WTC11 (cell line): ENCODE measurements at regions not wholly inside any gene's neighbourhood (a gene's known extent, or its start where the extent isn't known, plus 50 kb on each side); places are given as distances from the start of the nearest gene placed in this dataset.

Experiments
- ATAC-seq: fragments of 200-7000 bp; cut with Tn5 transposase; 2 replicates; pipeline ENCODE4 v1.10.0; 2021; ENCODE audit warnings: mild to moderate bottlenecking, moderate library complexity
- CTCF ChIA-PET: fragments of 300-600 bp; sonication (Branson Sonifier 250); formaldehyde crosslinking; loops from one replicate; lab custom pipeline; 2021; ENCODE audit warnings: antibody characterized with exemption; lab: Charles Lee
- POLR2A ChIA-PET: fragments of 350-600 bp; sonication (Branson Sonifier 250); formaldehyde crosslinking; loops from one replicate; lab custom pipeline; 2021; ENCODE audit warnings: antibody characterized with exemption; lab: Charles Lee
- DNase-seq: peaks from one replicate; pipeline ENCODE4 v3.0.0; 2021; ENCODE audit warnings: low spot score
- H3K27ac Mint-ChIP-seq: 2 replicates; pipeline ENCODE4 v1.8.0; 2021; ENCODE audit warnings: mixed read lengths
- H3K27me3 Mint-ChIP-seq: 2 replicates; pipeline ENCODE4 v1.8.0; 2021; ENCODE audit warnings: low read depth, mild to moderate bottlenecking, moderate library complexity, mixed read lengths
- H3K36me3 Mint-ChIP-seq: 2 replicates; pipeline ENCODE4 v1.8.0; 2021; ENCODE audit warnings: mixed read lengths
- H3K4me1 Mint-ChIP-seq: 2 replicates; pipeline ENCODE4 v1.8.0; 2022; ENCODE audit warnings: mixed read lengths
- H3K4me3 Mint-ChIP-seq: 2 replicates; pipeline ENCODE4 v1.8.0; 2021; ENCODE audit warnings: mild to moderate bottlenecking, moderate library complexity, mixed read lengths
- H3K9me3 Mint-ChIP-seq: 2 replicates; pipeline ENCODE4 v1.8.0; 2021; ENCODE audit warnings: mixed read lengths
- AR ChIP-seq: fragments of 250-450 bp; sonication (Bioruptor Pico); IDR thresholded peaks from 2 replicates; pipeline ENCODE4 v1.9.0; 2021; ENCODE audit warnings: mild to moderate bottlenecking
- ATF3 ChIP-seq: sonication (generic); formaldehyde crosslinking; conservative IDR thresholded peaks from 2 replicates; pipeline ENCODE4 v1.8.1; 2022; ENCODE audit warnings: mild to moderate bottlenecking, missing genetic modification reagents
- CREB1 ChIP-seq: sonication (generic); formaldehyde crosslinking; IDR thresholded peaks from 2 replicates; pipeline ENCODE4 v1.8.0; 2023; ENCODE audit warnings: mild to moderate bottlenecking, missing genetic modification reagents
- CREM ChIP-seq: sonication (generic); formaldehyde crosslinking; IDR thresholded peaks from 2 replicates; pipeline ENCODE4 v1.8.1; 2022; ENCODE audit warnings: mild to moderate bottlenecking, missing genetic modification reagents, moderate library complexity
- CTCF ChIP-seq: fragments of 200-600 bp; IDR thresholded peaks from 2 replicates; pipeline ENCODE4 v1.8.0; 2022; ENCODE audit warnings: antibody characterized with exemption
- ELF4 ChIP-seq: sonication (generic); formaldehyde crosslinking; IDR thresholded peaks from 2 replicates; pipeline ENCODE4 v1.8.1; 2022; ENCODE audit warnings: low read depth, mild to moderate bottlenecking, moderate library complexity, missing genetic modification reagents
- EMX1 ChIP-seq: fragments of 250-450 bp; sonication (Bioruptor Pico); IDR thresholded peaks from 2 replicates; pipeline ENCODE4 v1.8.0; 2021; ENCODE audit warnings: mild to moderate bottlenecking
- ETV6 ChIP-seq: sonication (generic); formaldehyde crosslinking; IDR thresholded peaks from 2 replicates; pipeline ENCODE4 v1.8.1; 2022; ENCODE audit warnings: mild to moderate bottlenecking, missing genetic modification reagents
- FOXP1 ChIP-seq: sonication (generic); formaldehyde crosslinking; IDR thresholded peaks from 2 replicates; pipeline ENCODE4 v1.8.0; 2022; ENCODE audit warnings: missing genetic modification reagents, mild to moderate bottlenecking, moderate library complexity, borderline replicate concordance
- KAT7 ChIP-seq: sonication (generic); formaldehyde crosslinking; IDR thresholded peaks from 2 replicates; pipeline ENCODE4 v1.8.1; 2023; ENCODE audit warnings: missing genetic modification reagents, mild to moderate bottlenecking, borderline replicate concordance
- MAX ChIP-seq: sonication (generic); formaldehyde crosslinking; IDR thresholded peaks from 2 replicates; pipeline ENCODE4 v1.8.0; 2022; ENCODE audit warnings: mild to moderate bottlenecking, missing genetic modification reagents
- MLX ChIP-seq: sonication (generic); formaldehyde crosslinking; IDR thresholded peaks from 2 replicates; pipeline ENCODE4 v1.8.1; 2023; ENCODE audit warnings: mild to moderate bottlenecking, missing genetic modification reagents, moderate library complexity
- MXD4 ChIP-seq: fragments of 250-450 bp; sonication (Bioruptor Pico); IDR thresholded peaks from 2 replicates; pipeline ENCODE4 v1.8.0; 2021; ENCODE audit warnings: mild to moderate bottlenecking, moderate library complexity, borderline replicate concordance
- NFATC4 ChIP-seq: fragments of 250-450 bp; sonication (Bioruptor Pico); IDR thresholded peaks from 2 replicates; pipeline ENCODE4 v1.9.0; 2021; ENCODE audit warnings: mild to moderate bottlenecking
- NFE2L1 ChIP-seq: sonication (generic); formaldehyde crosslinking; IDR thresholded peaks from 2 replicates; pipeline ENCODE4 v1.8.1; 2023; ENCODE audit warnings: missing genetic modification reagents
- NR1H2 ChIP-seq: sonication (generic); formaldehyde crosslinking; IDR thresholded peaks from 2 replicates; pipeline ENCODE4 v1.9.0; 2021; ENCODE audit warnings: mild to moderate bottlenecking, moderate library complexity, missing genetic modification reagents
- OVOL2 ChIP-seq: fragments of 250-450 bp; sonication (Bioruptor Pico); IDR thresholded peaks from 2 replicates; pipeline ENCODE4 v1.9.0; 2021; ENCODE audit warnings: mild to moderate bottlenecking, borderline replicate concordance
- SMAD4 ChIP-seq: sonication (generic); formaldehyde crosslinking; IDR thresholded peaks from 2 replicates; pipeline ENCODE4 v1.8.0; 2022; ENCODE audit warnings: mild to moderate bottlenecking, missing genetic modification reagents
- USF1 ChIP-seq: sonication (generic); formaldehyde crosslinking; IDR thresholded peaks from 2 replicates; pipeline ENCODE4 v1.8.0; 2022; ENCODE audit warnings: mild to moderate bottlenecking, missing genetic modification reagents
- ZBTB43 ChIP-seq: sonication (generic); formaldehyde crosslinking; IDR thresholded peaks from 2 replicates; pipeline ENCODE4 v1.8.1; 2023; ENCODE audit warnings: mild to moderate bottlenecking, missing genetic modification reagents
- ZNF121 ChIP-seq: sonication (generic); formaldehyde crosslinking; IDR thresholded peaks from 2 replicates; pipeline ENCODE4 v1.8.0; 2023; ENCODE audit warnings: missing genetic modification reagents
- ZNF423 ChIP-seq: fragments of 250-450 bp; sonication (Bioruptor Pico); IDR thresholded peaks from 2 replicates; pipeline ENCODE4 v2.1.2; 2022; ENCODE audit warnings: mild to moderate bottlenecking, moderate library complexity
- ZNF532 ChIP-seq: fragments of 250-450 bp; sonication (Bioruptor Pico); IDR thresholded peaks from 2 replicates; pipeline ENCODE4 v1.9.0; 2021; ENCODE audit warnings: mild to moderate bottlenecking, borderline replicate concordance

GRCh38 chr4:62377245-62377644 lies 1177.1 kb downstream of the ADGRL3 start (continued):
- TF ChIP-seq ATF3 (CRISPR knock-in tag) (no peak), EMX1 (CRISPR knock-in tag) (no peak), MLX (CRISPR knock-in tag) (no peak), NFE2L1 (CRISPR knock-in tag) (no peak), FOXP1 (CRISPR knock-in tag) (no peak), USF1 (no peak), CTCF (no peak), ZNF423 (CRISPR knock-in tag) (no peak)

GRCh38 chr4:62366939-62367338 lies 1166.8 kb downstream of the ADGRL3 start:
- no peak for DNase-seq
- Mint-ChIP-seq H3K4me1 (no peaks in the 10 kb centered on the region), H3K9me3 (no peaks in the 10 kb centered on the region), H3K27ac (no peak overlapping the region), H3K36me3 (no peaks in the 10 kb centered on the region), H3K4me3 (no peak overlapping the region), H3K27me3 (no peaks in the 10 kb centered on the region)
- ATAC-seq: no peak
- ChIA-PET CTCF (no interaction called here), POLR2A (no interaction called here)
- TF ChIP-seq MXD4: no peak
- no peak for TF ChIP-seq ZNF121 (CRISPR knock-in tag)
- TF ChIP-seq ETV6 (CRISPR knock-in tag): no peak
- no peak for TF ChIP-seq CREM
- no peak for TF ChIP-seq KAT7 (CRISPR knock-in tag)
- no peak for TF ChIP-seq ELF4 (CRISPR knock-in tag)
- TF ChIP-seq NFE2L1 (CRISPR knock-in tag): no peak
- TF ChIP-seq MLX (CRISPR knock-in tag): no peak
- no peak for TF ChIP-seq NR1H2 (CRISPR knock-in tag)
- no peak for TF ChIP-seq OVOL2 (CRISPR knock-in tag)
- no peak for TF ChIP-seq ZBTB43
- no peak for TF ChIP-seq AR
- TF ChIP-seq MAX (CRISPR knock-in tag): no peak
- TF ChIP-seq ZNF532 (CRISPR knock-in tag): no peak
- no peak for TF ChIP-seq SMAD4 (CRISPR knock-in tag)
- TF ChIP-seq CREB1 (CRISPR knock-in tag): no peak
- no peak for TF ChIP-seq NFATC4 (CRISPR knock-in tag)
